ENCODE measurements at regions not wholly inside any gene's neighbourhood (a gene's known extent, or its start where the extent isn't known, plus 50 kb on each side); places are given as distances from the start of the nearest gene placed in this dataset.

DNA sequence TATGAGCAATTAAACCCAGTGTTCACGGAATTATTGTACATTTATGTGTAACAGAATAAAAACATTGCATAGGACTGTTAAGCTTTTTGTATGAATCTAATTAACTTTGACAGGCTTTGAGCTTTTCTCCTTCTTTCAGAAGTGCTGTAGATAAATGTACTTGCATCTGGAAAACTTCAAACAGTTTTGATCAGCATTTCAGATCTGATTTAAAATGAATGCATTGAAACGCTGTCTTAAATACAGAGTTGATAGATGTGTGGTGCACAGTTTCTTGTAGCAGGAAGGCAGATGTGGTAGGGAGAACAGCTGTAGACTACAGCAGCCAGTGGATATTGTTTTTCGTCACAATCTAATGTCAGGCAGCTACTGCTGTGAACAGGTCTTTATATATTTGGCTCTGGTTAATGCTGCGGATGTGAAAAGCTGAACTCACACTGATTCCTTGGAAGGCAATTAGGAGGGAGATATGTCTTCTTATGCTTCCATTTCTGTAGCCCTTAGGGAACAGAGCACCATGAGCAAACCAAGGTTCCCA is 193.8 kb upstream of the GOLIM4 start:
- DNase-seq (ENCODE audit: low read depth, low spot score): no peak
- RAD21 ChIA-PET (ENCODE audit: low non-redundant PET in 1 of 2, low total read pairs in 2 of 2, uncharacterized antibody in 2 of 2, unreplicated experiment in 2 of 2): no interaction called here

More for the DNA sequence above, 193.8 kb upstream of the GOLIM4 start:
- intact Hi-C loops (cut with micrococcal nuclease): no loop called here
- Histone ChIP-seq H3K4me2 (ENCODE audit: low read length) (no peak overlapping the region), H3K9ac (ENCODE audit: low read length) (no peak overlapping the region), H3K9me2 (ENCODE audit: insufficient read depth) (no peaks in the 10 kb centered on the region), H3K4me3 (replicated peaks in 1 of 2; ENCODE audit: low read depth in 1 of 2, low read length in 2 of 2) (no peak overlapping the region), H3K27ac (ENCODE audit: low read depth, low read length) (no peak overlapping the region), H2AFZ (ENCODE audit: low read depth, low read length, poor library complexity, severe bottlenecking) (no peak overlapping the region), H3K27me3 (ENCODE audit: insufficient read depth, low read length) (0 out of 2 replicates have a peak, but pooled peaks cover 6% of the 10 kb centered on the region), H3K9me3 (ENCODE audit: control insufficient read depth in 1 of 2, insufficient read depth in 1 of 2, low read depth in 1 of 2, low read length in 2 of 2) (no peaks in the 10 kb centered on the region), H4K20me1 (ENCODE audit: insufficient read depth) (no peaks in the 10 kb centered on the region), H3K4me1 (ENCODE audit: control insufficient read depth in 1 of 2, insufficient read depth in 2 of 2, low read length in 2 of 2) (no peaks in the 10 kb centered on the region), H3K79me2 (ENCODE audit: insufficient read depth, low read length) (no peaks in the 10 kb centered on the region), H3K36me3 (ENCODE audit: control insufficient read depth in 1 of 2, insufficient read depth in 2 of 2, low read length in 2 of 2) (no peaks in the 10 kb centered on the region)
- BruUV-seq (replicated peaks): no TSS peak
- ATAC-seq: no peak
- TF ChIP-seq POLR2A (IDR thresholded peaks at IDR 0.05; ENCODE audit: borderline replicate concordance, extremely low read depth, insufficient read depth, insufficient read length) (no peak), YY1 (IDR thresholded peaks at IDR 0.05; ENCODE audit: extremely low read depth, insufficient replicate concordance, low read depth, low read length) (no peak), ZNF274 (IDR thresholded peaks at IDR 0.05; ENCODE audit: low read depth, low read length) (no peak)
- TF ChIP-seq, protein P1, sequence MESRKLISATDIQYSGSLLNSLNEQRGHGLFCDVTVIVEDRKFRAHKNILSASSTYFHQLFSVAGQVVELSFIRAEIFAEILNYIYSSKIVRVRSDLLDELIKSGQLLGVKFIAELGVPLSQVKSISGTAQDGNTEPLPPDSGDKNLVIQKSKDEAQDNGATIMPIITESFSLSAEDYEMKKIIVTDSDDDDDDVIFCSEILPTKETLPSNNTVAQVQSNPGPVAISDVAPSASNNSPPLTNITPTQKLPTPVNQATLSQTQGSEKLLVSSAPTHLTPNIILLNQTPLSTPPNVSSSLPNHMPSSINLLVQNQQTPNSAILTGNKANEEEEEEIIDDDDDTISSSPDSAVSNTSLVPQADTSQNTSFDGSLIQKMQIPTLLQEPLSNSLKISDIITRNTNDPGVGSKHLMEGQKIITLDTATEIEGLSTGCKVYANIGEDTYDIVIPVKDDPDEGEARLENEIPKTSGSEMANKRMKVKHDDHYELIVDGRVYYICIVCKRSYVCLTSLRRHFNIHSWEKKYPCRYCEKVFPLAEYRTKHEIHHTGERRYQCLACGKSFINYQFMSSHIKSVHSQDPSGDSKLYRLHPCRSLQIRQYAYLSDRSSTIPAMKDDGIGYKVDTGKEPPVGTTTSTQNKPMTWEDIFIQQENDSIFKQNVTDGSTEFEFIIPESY (IDR thresholded peaks at IDR 0.05; ENCODE audit: extremely low read depth, insufficient replicate concordance, low read length): no peak
- TF ChIP-seq, protein P2, sequence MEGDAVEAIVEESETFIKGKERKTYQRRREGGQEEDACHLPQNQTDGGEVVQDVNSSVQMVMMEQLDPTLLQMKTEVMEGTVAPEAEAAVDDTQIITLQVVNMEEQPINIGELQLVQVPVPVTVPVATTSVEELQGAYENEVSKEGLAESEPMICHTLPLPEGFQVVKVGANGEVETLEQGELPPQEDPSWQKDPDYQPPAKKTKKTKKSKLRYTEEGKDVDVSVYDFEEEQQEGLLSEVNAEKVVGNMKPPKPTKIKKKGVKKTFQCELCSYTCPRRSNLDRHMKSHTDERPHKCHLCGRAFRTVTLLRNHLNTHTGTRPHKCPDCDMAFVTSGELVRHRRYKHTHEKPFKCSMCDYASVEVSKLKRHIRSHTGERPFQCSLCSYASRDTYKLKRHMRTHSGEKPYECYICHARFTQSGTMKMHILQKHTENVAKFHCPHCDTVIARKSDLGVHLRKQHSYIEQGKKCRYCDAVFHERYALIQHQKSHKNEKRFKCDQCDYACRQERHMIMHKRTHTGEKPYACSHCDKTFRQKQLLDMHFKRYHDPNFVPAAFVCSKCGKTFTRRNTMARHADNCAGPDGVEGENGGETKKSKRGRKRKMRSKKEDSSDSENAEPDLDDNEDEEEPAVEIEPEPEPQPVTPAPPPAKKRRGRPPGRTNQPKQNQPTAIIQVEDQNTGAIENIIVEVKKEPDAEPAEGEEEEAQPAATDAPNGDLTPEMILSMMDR (IDR thresholded peaks at IDR 0.05 in 2 of 3, conservative IDR thresholded peaks at IDR 0.05 in 1 of 3; ENCODE audit: borderline replicate concordance in 1 of 3, insufficient read depth in 1 of 3, low read depth in 2 of 3, low read length in 2 of 3): no peak
- ChIA-PET POLR2A (no interaction called here), CTCF (no interaction called here)
